GM12878 (cell line): ENCODE measurements at regions not wholly inside any gene's neighbourhood (a gene's known extent, or its start where the extent isn't known, plus 50 kb on each side); places are given as distances from the start of the nearest gene placed in this dataset.

Source experiments
- ATAC-seq: fragments of 200-7000 bp; cut with Tn5 transposase; 3 replicates; pipeline ENCODE4 v1.9.1; 2020; ENCODE audit warnings: mild to moderate bottlenecking, moderate library complexity
- BruUV-seq: library from RNA; stranded (reverse); fragments of 400-500 nt; replicated peaks from 2 replicates; lab custom pipeline; 2021; lab: Mats Ljungman, UMichigan
- CTCF ChIA-PET: fragments of 300-600 bp; sonication (Branson Sonifier 250); formaldehyde crosslinking; extraction: SDS; loops from one replicate; lab custom pipeline; 2021; ENCODE audit warnings: inconsistent platforms; lab: Yijun Ruan, JAX
- POLR2A ChIA-PET: fragments of 350-600 bp; formaldehyde crosslinking; extraction: SDS; loops from one replicate; lab custom pipeline; 2021; ENCODE audit warnings: inconsistent platforms; lab: Charles Lee
- RAD21 ChIA-PET: fragments of 300-600 bp; sonication (Branson Sonifier 250); formaldehyde crosslinking; loops from one replicate; lab custom pipeline; 2023; ENCODE audit warnings: antibody characterized with exemption; ENCODE audit not compliant: unreplicated experiment; lab: Charles Lee
- SMC1A ChIA-PET: fragments of 300-600 bp; sonication (Branson Sonifier 250); formaldehyde crosslinking; loops from one replicate; lab custom pipeline; 2023; ENCODE audit not compliant: unreplicated experiment, uncharacterized antibody; lab: Charles Lee
- DNase-seq: peaks from one replicate; pipeline ENCODE4 v3.0.0-alpha.2; 2011; ENCODE audit warnings: low read depth, low spot score
- FAIRE-seq: peaks from 3 replicates; lab custom pipeline; 2011; peaks lifted over from hg19 to GRCh38; lab: Jason Lieb, UNC
- H2AFZ ChIP-seq: 2 replicates; pipeline ENCODE4 v1.6.0; 2011; ENCODE audit warnings: low read depth, low read length, control low read depth; ENCODE audit not compliant: control insufficient read depth
- H3K27ac ChIP-seq: 2 replicates; pipeline ENCODE4 v1.5.1; 2011; ENCODE audit warnings: control low read depth; ENCODE audit not compliant: control insufficient read depth, insufficient read depth
- H3K27me3 ChIP-seq, 2 experiments: replicated peaks in 1 of 2; 2 replicates each; pipeline versions ENCODE4 v1.6.0 to v1.6.1; 2011; ENCODE audit warnings: low read length in 1 of 2; ENCODE audit not compliant: control insufficient read depth in 2 of 2, insufficient read depth in 2 of 2
- H3K36me3 ChIP-seq, 2 experiments: 2 replicates each; pipeline ENCODE4 v1.5.1; 2011; ENCODE audit warnings: low read length in 1 of 2; ENCODE audit not compliant: control insufficient read depth in 2 of 2, insufficient read depth in 2 of 2
- H3K4me1 ChIP-seq: 2 replicates; pipeline ENCODE4 v1.6.1; 2011; ENCODE audit warnings: mild to moderate bottlenecking, low read length, moderate library complexity, mixed read lengths; ENCODE audit not compliant: control insufficient read depth, insufficient read depth
- H3K4me2 ChIP-seq: 2 replicates; pipeline ENCODE4 v1.6.0; 2011; ENCODE audit warnings: control low read depth; ENCODE audit not compliant: control insufficient read depth, insufficient read depth
- H3K4me3 ChIP-seq: fragments of 200-600 bp; sonication (generic); 2 replicates; pipeline ENCODE4 v1.5.1; 2016
- H3K79me2 ChIP-seq: 2 replicates; pipeline ENCODE4 v1.6.0; 2011; ENCODE audit warnings: low read length; ENCODE audit not compliant: control insufficient read depth, insufficient read depth
- H3K9ac ChIP-seq: 2 replicates; pipeline ENCODE4 v1.8.0; 2011; ENCODE audit warnings: low read length, control low read depth, mixed read lengths; ENCODE audit not compliant: control insufficient read depth, insufficient read depth
- H3K9me3 ChIP-seq: replicated peaks from 3 replicates; pipeline ENCODE4 v1.5.1; 2011; ENCODE audit warnings: mild to moderate bottlenecking, low read length; ENCODE audit not compliant: control insufficient read depth, insufficient read depth
- H4K20me1 ChIP-seq: 2 replicates; pipeline ENCODE4 v1.6.0; 2011; ENCODE audit not compliant: control insufficient read depth, insufficient read depth
- ASH2L ChIP-seq: fragments of 300-600, 200-600 bp; sonication (generic); IDR thresholded peaks from 2 replicates; pipeline ENCODE4 v1.6.1; 2017; ENCODE audit warnings: low read depth, mild to moderate bottlenecking, borderline replicate concordance
- BMI1 ChIP-seq: fragments of 450-650 bp; IDR thresholded peaks from 2 replicates; pipeline ENCODE4 v1.6.1; 2016; ENCODE audit warnings: mild to moderate bottlenecking, moderate library complexity, borderline replicate concordance
- EED ChIP-seq: sonication (generic); IDR thresholded peaks from 2 replicates; pipeline ENCODE4 v1.6.1; 2016; ENCODE audit warnings: antibody characterized with exemption, low read depth
- JUNB ChIP-seq: IDR thresholded peaks from 2 replicates; pipeline ENCODE4 v1.6.1; 2016; ENCODE audit warnings: antibody characterized with exemption, mild to moderate bottlenecking
- MAX ChIP-seq: IDR thresholded peaks from 2 replicates; pipeline ENCODE4 v1.6.1; 2012; ENCODE audit warnings: low read depth, low read length, improper control_type of control experiment
- NBN ChIP-seq: fragments of 450-650 bp; IDR thresholded peaks from 2 replicates; pipeline ENCODE4 v1.6.1; 2016
- NFXL1 ChIP-seq: fragments of 450-650 bp; IDR thresholded peaks from 2 replicates; pipeline ENCODE4 v1.6.1; 2017; ENCODE audit warnings: antibody characterized with exemption, mild to moderate bottlenecking, borderline replicate concordance
- POLR2AphosphoS2 ChIP-seq: IDR thresholded peaks from 2 replicates; pipeline ENCODE4 v1.6.1; 2011; ENCODE audit warnings: low read depth, mild to moderate bottlenecking, low read length, improper control_type of control experiment, moderate library complexity
- RBBP5 ChIP-seq: fragments of 200-600 bp; sonication (generic); conservative IDR thresholded peaks from 2 replicates; pipeline ENCODE4 v1.6.1; 2016
- RCOR1 ChIP-seq: conservative IDR thresholded peaks from 2 replicates; pipeline ENCODE4 v1.6.1; 2012; ENCODE audit warnings: low read depth, low read length, improper control_type of control experiment
- SREBF1 ChIP-seq: IDR thresholded peaks from 2 replicates; pipeline ENCODE4 v1.6.1; 2012; ENCODE audit warnings: mild to moderate bottlenecking, low read length
- SRF ChIP-seq, 2 experiments: IDR thresholded peaks; 2 replicates each; pipeline ENCODE4 v1.6.1; 2011; ENCODE audit warnings: low read depth in 2 of 2, low read length in 2 of 2, mild to moderate bottlenecking in 1 of 2, moderate library complexity in 1 of 2
- STAT3 ChIP-seq: IDR thresholded peaks from 2 replicates; pipeline ENCODE4 v1.6.1; 2011; ENCODE audit warnings: low read depth, low read length, improper control_type of control experiment
- TCF3 ChIP-seq: IDR thresholded peaks from 2 replicates; pipeline ENCODE4 v1.6.1; 2012; ENCODE audit warnings: low read depth, mild to moderate bottlenecking, low read length, borderline replicate concordance; ENCODE audit not compliant: insufficient read depth
- in situ Hi-C: fragments of 300-500 bp; cut with MboI; formaldehyde crosslinking; loops from 9 replicates; pipeline ENCODE4 v1.14.3; 2018; ENCODE audit warnings: mixed read lengths
- intact Hi-C: fragments of 100-400 bp; cut with micrococcal nuclease; formaldehyde crosslinking; loops from one replicate; pipeline ENCODE4 v1.14.2; 2022; ENCODE audit not compliant: unreplicated experiment
- TF ChIP-seq, protein P1 (sequence below): fragments of 450-650 bp; IDR thresholded peaks from 2 replicates; pipeline ENCODE4 v1.6.1; 2017; ENCODE audit warnings: mild to moderate bottlenecking, moderate library complexity

DNA sequence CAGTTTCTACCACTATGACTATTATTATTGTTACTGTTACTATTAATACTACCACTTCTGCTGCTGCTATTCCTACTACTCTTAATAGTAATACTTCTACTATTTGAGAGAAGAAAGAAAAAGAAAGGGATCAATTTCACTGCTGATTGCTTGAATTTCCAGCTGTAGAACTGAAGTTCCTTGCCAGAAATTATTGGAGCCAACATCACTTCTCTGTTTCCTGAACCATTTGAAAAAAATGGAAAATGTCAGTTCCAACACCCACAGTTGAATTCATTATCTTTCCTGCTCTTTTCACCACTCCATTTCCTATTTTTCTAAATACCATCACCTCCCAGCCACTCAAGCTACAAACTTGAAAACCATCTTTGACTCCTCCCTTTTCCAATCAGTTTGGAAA, 54.1 kb upstream of the PIK3C2G start:
- Histone ChIP-seq H3K27ac (no peak overlapping the region), H3K79me2 (no peaks in the 10 kb centered on the region), H3K9ac (no peak overlapping the region), H4K20me1 (no peaks in the 10 kb centered on the region), H3K4me1 (no peaks in the 10 kb centered on the region), H3K36me3 (no peaks in the 10 kb centered on the region), H3K4me2 (no peak overlapping the region), H3K4me3 (no peak overlapping the region), H2AFZ (no peak overlapping the region), H3K27me3 (no peaks in the 10 kb centered on the region), H3K9me3 (no peaks in the 10 kb centered on the region)
- RAD21 ChIA-PET: no interaction called here
- BruUV-seq: no TSS peak
- CTCF ChIA-PET: no interaction called here
- FAIRE-seq (no peak), ATAC-seq (no peak), DNase-seq (no peak)
- SMC1A ChIA-PET: interaction anchor here (1.7 kb wide), 1 partner anchor 41 kb away, joined by 3 read pairs; no protein-coding TSS in a partner anchor
- intact Hi-C loops: no loop called here
- POLR2A ChIA-PET: no interaction called here
- no peak for TF ChIP-seq NBN
- TF ChIP-seq ASH2L: no peak
- TF ChIP-seq POLR2AphosphoS2: no peak
- TF ChIP-seq SRF (IDR thresholded peaks at IDR 0.05; ENCODE audit: low read depth in 2 of 2, low read length in 2 of 2): no peak
- no peak for TF ChIP-seq MAX
- no peak for TF ChIP-seq NFXL1
- no peak for TF ChIP-seq STAT3
- TF ChIP-seq SREBF1: no peak
- TF ChIP-seq TCF3: no peak
- no peak for TF ChIP-seq RCOR1
- TF ChIP-seq, protein P1, sequence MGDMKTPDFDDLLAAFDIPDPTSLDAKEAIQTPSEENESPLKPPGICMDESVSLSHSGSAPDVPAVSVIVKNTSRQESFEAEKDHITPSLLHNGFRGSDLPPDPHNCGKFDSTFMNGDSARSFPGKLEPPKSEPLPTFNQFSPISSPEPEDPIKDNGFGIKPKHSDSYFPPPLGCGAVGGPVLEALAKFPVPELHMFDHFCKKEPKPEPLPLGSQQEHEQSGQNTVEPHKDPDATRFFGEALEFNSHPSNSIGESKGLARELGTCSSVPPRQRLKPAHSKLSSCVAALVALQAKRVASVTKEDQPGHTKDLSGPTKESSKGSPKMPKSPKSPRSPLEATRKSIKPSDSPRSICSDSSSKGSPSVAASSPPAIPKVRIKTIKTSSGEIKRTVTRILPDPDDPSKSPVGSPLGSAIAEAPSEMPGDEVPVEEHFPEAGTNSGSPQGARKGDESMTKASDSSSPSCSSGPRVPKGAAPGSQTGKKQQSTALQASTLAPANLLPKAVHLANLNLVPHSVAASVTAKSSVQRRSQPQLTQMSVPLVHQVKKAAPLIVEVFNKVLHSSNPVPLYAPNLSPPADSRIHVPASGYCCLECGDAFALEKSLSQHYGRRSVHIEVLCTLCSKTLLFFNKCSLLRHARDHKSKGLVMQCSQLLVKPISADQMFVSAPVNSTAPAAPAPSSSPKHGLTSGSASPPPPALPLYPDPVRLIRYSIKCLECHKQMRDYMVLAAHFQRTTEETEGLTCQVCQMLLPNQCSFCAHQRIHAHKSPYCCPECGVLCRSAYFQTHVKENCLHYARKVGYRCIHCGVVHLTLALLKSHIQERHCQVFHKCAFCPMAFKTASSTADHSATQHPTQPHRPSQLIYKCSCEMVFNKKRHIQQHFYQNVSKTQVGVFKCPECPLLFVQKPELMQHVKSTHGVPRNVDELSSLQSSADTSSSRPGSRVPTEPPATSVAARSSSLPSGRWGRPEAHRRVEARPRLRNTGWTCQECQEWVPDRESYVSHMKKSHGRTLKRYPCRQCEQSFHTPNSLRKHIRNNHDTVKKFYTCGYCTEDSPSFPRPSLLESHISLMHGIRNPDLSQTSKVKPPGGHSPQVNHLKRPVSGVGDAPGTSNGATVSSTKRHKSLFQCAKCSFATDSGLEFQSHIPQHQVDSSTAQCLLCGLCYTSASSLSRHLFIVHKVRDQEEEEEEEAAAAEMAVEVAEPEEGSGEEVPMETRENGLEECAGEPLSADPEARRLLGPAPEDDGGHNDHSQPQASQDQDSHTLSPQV: no peak
- TF ChIP-seq JUNB: no peak
- TF ChIP-seq BMI1: no peak
- no peak for TF ChIP-seq RBBP5
- TF ChIP-seq EED: no peak
- in situ Hi-C loops: no loop called here
